Fibroblast of the aortic adventitia (primary cell): ENCODE measurements at regions not wholly inside any gene's neighbourhood (a gene's known extent, or its start where the extent isn't known, plus 50 kb on each side); places are given as distances from the start of the nearest gene placed in this dataset.
A peak's percentile ranks its signal among the peaks of the same experiment; 100 is the strongest.

Source experiments
- DNase-seq: peaks from one replicate; pipeline ENCODE4 v3.0.0-alpha.2; 2010; ENCODE audit warnings: low read depth
- H3K4me3 ChIP-seq: 2 replicates; pipeline ENCODE4 v1.5.1; 2011; ENCODE audit warnings: low read depth, mild to moderate bottlenecking, control low read depth, low read length, moderate library complexity
- TF ChIP-seq, protein P1 (sequence below): IDR thresholded peaks from 2 replicates; pipeline ENCODE4 v1.5.1; 2011; ENCODE audit warnings: mild to moderate bottlenecking, low read length, control low read depth, inconsistent platforms; ENCODE audit not compliant: insufficient read depth

DNA sequence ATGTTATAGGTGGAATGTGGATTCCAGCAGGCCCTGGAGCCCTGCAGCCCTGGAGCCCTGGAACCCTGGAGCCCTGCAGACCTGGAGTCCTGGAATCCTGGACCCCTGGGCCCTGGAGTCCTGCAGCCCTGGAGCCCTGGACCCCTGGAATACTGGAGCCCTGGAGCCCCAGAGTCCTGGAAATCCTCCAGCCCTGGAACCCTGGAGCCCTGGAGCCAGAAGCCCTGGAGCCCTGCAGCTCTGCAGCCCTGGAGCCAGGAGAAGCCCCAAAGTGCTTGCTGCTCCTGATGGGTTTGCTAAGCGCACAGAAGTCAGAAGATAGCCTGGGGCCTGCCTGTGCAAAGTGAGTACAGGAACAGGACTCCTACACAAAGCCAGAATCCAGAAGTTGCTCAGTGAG, 223.1 kb upstream of the PDE10A start:
- no peak overlapping the region for H3K4me3 ChIP-seq
- TF ChIP-seq, protein P1, sequence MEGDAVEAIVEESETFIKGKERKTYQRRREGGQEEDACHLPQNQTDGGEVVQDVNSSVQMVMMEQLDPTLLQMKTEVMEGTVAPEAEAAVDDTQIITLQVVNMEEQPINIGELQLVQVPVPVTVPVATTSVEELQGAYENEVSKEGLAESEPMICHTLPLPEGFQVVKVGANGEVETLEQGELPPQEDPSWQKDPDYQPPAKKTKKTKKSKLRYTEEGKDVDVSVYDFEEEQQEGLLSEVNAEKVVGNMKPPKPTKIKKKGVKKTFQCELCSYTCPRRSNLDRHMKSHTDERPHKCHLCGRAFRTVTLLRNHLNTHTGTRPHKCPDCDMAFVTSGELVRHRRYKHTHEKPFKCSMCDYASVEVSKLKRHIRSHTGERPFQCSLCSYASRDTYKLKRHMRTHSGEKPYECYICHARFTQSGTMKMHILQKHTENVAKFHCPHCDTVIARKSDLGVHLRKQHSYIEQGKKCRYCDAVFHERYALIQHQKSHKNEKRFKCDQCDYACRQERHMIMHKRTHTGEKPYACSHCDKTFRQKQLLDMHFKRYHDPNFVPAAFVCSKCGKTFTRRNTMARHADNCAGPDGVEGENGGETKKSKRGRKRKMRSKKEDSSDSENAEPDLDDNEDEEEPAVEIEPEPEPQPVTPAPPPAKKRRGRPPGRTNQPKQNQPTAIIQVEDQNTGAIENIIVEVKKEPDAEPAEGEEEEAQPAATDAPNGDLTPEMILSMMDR: no peak

DNA sequence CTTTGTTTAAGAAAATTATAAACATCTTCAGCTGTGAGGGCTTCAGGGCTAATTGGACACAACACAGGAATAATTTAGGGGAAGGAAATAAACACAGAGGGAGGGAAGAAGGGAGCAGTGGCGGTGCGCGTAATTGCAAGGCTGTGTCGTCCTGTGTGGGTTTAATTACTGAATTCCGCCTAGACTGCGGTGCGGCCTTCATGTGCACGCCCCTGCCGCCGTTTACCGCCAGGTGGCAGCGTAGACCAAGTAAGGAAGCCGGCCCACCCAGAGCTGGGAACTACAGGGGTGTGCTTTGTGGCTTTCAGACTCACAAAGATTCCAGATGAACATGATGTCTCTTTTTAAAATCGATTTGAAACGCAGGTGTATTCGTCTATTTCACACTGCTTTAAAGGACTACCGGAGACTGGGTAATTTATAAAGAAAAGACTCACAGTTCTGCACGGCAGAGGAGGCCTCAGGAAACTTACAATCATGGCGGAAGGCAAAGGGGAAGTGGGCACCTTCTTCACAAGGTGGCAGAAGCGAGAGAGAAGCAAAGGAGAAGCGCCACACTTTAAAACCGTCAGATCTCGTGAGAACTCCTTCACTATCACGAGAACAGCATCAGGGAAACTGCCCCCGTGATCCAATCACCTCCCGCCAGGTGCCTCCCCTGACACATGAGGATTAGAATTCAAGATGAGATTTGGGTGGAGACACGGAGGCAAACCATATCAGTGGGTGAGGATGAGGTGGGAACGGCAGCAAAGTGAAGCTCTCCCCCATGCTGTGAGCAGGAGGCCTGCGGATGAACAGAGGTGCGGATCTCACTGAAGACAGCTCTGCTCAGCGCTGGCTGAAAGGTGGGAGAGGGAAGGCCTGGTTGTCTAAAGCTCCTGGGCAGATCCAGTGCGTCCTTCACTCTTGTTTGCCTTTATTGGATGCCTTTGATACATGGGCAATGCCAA, 222.0 kb upstream of the PDE10A start:
- no peak overlapping the region for H3K4me3 ChIP-seq
- TF ChIP-seq, protein P1: peak; percentile 94
- DNase-seq: peak; percentile 66

More for the DNA sequence above, 223.1 kb upstream of the PDE10A start:
- DNase-seq: no peak

DNA sequence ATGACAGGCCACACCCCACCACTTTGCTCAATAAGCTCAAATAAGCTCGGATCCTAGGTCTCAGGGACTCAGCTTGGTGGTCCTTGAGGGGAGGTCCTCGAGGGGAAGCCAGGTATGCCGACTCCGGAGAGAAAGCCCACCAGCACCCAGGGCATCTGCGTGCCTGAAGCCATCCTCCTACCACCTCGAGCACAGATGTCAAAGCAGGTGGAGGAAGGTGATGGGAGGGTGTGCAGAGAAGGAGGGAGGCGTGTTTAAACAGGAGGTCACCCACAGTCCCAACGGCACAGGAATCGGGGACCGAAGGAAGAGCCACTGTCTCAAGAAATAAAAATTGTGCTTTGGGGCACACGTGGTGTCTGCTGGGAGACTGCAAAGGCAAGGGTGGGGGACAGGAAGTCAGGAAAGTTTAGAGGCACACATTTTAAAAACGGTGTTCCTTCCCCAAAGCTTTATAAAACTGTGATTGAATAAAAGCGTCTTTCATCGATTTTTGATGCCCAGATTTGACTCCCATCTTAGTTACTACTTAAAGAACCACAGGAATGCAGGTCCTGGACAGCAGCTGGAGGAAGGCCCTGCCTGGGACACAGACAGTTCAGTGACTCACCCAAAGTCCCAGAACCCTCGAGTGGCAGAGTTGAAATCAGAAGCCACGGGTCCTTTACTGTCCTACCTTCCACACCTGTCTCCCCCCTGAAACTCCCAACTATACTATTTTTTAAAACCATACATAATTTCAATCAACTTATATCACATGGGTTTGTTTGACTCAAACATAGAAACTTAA, 221.0 kb upstream of the PDE10A start:
- TF ChIP-seq, protein P1: no peak

DNA sequence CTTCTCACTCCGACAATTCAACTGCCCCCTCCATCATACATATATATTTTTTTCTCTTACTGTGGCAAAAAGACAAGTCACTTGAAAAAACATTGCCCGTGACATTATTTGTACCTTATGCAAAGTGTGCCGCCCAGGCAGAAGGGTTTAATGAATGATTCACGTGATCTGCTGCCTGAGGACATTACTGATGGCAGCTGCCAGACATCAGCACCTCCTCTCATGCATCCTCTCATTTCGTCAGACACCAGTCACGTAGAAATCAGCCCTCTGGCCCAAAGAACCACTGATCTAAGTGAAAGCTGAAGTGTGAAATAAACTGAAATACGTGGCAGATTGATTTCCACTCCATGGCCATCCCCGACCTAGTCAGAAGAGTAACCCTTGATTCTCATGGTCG, 218.8 kb upstream of the PDE10A start:
- TF ChIP-seq, protein P1: no peak
- no peak for DNase-seq
- H3K4me3 ChIP-seq: no peak overlapping the region

More for the DNA sequence above, 221.0 kb upstream of the PDE10A start:
- DNase-seq: no peak
- no peak overlapping the region for H3K4me3 ChIP-seq

DNA sequence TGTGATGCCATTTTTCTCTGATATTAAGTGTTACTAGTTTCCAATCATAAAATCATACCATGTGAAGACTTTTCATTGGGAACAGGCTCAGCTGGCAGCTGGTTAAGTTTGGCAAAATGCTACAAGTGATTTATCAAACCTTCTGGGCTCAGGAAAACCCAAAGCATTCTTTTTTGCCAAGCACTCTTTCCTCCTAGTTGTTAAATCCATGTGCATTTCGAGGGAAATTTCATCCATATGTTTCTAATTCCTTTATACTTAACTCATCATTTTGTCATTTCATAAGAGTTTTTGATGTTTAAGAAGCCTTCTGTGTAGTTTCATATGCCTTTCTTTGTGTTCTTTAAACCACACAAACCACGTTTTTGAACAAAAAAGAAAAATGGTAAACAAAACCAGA, 217.6 kb upstream of the PDE10A start:
- DNase-seq: peak; percentile 86
- TF ChIP-seq, protein P1: no peak
- no peak overlapping the region for H3K4me3 ChIP-seq

DNA sequence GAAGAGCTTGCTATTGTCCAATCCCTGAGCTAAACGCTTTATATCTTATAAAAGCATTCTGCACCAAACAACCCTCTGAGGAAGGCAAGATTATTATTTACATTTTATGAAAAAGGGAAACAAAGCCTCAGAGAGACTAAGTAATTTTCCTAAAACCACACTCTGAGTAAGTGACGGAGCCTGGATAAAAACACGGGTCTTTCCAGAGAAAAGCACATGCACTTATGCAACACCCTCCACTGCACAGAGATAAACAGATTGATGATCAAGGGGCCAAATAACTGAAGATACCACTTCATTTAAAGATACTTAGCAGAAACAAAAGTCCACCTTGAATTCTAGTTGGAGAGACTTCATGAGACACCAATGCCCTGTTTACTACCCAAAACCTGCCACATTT, 214.7 kb upstream of the PDE10A start:
- TF ChIP-seq, protein P1: no peak
- H3K4me3 ChIP-seq: no peak overlapping the region
- no peak for DNase-seq
